ENCODE measurements at regions not wholly inside any gene's neighbourhood (a gene's known extent, or its start where the extent isn't known, plus 50 kb on each side); places are given as distances from the start of the nearest gene placed in this dataset.
"Not testable (repeated sequence)": the region's sequence is repeated elsewhere in the genome, so short reads cannot be mapped to it uniquely, and the experiment has no call there.

DNA sequence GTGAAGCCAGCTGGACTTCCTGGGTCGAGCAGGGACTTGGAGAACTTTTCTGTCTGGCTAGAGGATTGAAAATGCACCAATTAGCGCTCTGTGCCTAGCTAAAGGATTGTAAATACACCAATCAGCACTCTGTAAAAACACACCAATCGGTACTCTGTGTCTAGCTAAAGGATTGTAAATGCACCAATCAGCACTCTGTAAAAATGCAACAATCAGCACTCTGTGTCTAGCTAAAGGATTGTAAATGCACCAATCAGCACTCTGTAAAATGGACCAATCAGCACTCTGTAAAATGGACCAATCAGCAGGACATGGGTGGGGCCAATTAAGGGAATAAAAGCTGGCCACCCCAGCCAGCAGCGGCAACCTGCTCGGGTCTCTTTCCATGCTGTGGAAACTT lies 97.3 kb upstream of the GALNT15 start:
- not testable (repeated sequence) for DNase-seq (ENCODE audit: low read depth)

GRCh38 chr3:16077681-16078080 lies 96.8 kb upstream of the GALNT15 start:
- not testable (repeated sequence) for DNase-seq (ENCODE audit: low read depth)

- DNase-seq (ENCODE audit: low read depth), result no peak
These were observed 95.0 kb upstream of the GALNT15 start for GRCh38 chr3:16079519-16079918.

- no peak for DNase-seq (ENCODE audit: low read depth)
These were observed 92.8 kb upstream of the GALNT15 start for GRCh38 chr3:16081661-16082060.

GRCh38 chr3:16084887-16085286 lies 89.6 kb upstream of the GALNT15 start:
- no peak for DNase-seq (ENCODE audit: low read depth)

- DNase-seq (ENCODE audit: low read depth), result no peak
These were observed 89.1 kb upstream of the GALNT15 start for GRCh38 chr3:16085410-16085809.

GRCh38 chr3:16085884-16086608 lies 88.4 kb upstream of the GALNT15 start:
- no peak for DNase-seq (ENCODE audit: low read depth)

DNA sequence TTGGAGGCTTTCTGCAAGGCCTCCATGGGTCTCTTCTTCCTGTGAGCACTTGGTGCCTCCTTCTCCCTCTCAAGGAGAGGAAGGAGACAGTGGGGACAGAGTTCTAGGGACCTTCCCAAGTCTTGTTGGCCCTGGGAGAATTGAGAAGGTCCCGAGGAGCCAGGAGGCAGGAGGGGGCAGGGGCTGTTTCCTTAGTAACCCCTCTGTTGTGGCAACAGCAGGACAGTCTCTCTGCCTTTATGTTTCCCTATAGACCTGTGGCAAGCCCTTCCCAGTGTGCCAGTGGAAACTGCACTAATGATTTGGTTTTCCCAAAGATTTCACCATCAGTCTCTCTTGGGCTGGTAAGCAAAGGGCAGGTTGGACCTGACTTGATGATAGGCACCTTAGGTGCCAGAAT lies 87.8 kb upstream of the GALNT15 start:
- no peak for DNase-seq (ENCODE audit: low read depth)

GRCh38 chr3:16088496-16088895 lies 86.0 kb upstream of the GALNT15 start:
- DNase-seq (ENCODE audit: low read depth), result no peak

GRCh38 chr3:16089521-16089920 lies 85.0 kb upstream of the GALNT15 start:
- DNase-seq (ENCODE audit: low read depth), result no peak

DNA sequence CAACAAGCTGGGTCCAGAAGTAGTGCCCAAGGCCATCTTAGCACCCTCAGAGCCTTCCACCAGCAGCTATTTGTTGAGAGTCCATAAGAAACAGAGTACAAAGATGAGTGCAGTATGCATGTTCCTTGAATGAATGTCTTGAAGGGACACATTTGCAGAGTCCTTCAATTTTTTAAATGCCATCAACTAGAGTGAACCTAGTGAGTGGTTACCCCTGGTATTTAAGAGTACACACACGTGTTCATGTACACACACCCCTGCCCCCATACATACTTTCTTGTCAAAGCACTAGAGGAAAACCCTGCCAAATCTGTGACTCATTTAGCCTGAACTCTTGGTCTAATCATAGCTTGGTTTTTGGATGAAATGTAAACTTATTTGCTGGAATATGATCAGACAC lies 84.5 kb upstream of the GALNT15 start:
- DNase-seq (ENCODE audit: low read depth), result no peak

- DNase-seq (ENCODE audit: low read depth), result no peak
These were observed 83.8 kb upstream of the GALNT15 start for GRCh38 chr3:16090706-16091105.

DNA sequence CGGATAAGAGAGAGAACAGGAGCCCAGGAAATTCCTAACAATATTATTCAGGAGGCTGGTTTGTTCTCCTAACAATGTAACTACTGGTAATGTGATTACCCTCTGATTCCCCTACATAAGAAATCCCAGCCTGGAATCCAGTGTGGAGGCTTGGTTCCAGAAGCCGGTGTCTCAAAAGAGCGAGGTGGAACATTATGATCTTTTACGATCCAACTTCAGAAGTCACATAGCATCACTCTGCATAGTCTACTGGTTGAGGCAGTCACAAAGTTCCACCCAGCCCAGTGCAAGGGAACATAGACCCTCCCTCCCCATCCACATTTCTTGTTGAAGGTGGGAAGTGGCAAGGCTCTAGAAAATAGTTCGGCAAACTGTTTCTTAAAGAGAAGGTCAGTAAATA lies 81.6 kb upstream of the GALNT15 start:
- DNase-seq (ENCODE audit: low read depth), result no peak

DNA sequence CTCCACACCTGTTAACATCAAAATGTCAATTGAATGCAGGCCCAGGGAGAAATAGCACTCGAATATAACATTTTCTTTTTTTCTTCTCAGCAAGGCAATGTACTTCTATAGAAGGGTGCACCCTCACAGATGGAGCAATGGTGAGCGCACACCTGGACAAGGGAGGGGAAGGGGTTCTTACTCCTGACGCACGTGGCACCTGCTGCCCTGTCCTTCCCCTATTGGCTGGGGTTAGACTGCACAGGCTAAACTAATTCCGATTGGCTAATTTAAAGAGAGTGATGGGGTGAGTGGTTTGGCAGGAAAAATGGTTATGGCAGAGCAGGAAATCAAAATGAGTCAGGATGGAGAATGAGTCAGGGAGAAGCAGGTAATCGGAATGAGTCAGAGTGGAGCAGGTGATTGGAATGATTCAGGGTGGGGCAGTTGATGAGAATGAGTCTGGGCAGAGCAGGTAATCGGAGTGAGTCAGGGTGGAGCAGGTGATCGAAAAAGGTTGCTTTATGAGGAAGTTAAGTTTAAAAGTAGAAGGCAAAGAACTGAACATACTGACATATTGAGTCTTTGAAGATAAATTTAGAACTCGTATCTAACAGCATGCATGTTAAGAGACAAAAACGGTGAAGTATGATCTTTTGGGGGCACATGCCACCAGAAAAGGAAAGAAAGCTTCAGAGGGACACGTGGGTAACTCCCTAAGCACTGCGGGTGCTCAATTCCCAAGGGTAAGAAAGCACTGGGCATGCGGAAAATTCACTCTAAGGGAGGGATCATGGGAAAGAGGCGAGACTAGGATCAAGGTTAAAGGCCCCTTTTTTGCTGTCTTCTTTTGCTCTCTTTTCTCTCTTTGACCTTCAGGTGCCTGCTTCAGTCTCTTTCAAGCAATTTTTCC lies 72.9 kb upstream of the GALNT15 start:
- no peak for DNase-seq (ENCODE audit: low read depth)

DNA sequence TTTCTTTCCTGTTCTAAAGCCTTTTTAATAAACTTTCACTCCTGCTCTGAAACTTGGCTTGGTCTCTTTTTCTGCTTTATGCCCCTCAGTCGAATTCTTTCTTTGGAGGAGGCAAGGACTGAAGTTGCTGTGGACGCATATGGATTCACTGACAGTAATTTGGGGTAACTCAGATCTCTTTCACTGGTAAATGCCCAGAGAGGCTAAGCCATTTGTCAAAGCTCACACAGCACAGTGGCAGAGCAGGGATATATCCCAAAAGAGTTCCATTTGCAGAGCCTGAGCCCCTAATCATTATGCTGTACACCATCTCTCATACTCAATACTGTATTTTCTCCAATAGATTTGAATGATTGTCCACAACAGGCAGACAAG lies 72.3 kb upstream of the GALNT15 start:
- no peak for DNase-seq (ENCODE audit: low read depth)

- no peak for DNase-seq (ENCODE audit: low read depth)
These were observed 71.5 kb upstream of the GALNT15 start for GRCh38 chr3:16102905-16103364.

DNA sequence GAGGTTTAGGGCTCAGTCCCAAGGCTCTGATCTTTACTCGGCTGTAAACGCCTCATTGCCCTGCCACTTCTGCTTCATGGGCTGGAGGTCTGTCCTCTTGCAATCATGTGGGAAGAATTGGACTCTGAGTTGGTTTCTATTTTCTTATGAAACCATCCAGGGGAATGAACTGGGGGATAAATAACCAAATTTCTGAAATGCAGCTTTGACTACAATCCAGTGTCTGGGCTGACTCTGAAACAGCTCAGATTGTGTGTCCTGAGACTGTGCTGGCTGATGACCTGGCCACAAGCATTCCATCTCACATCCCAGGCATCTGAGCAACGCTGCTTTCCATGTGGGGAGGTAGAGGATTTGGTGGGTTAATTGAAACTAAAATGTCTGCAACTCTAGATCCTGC lies 71.0 kb upstream of the GALNT15 start:
- DNase-seq (ENCODE audit: low read depth), result no peak

DNA sequence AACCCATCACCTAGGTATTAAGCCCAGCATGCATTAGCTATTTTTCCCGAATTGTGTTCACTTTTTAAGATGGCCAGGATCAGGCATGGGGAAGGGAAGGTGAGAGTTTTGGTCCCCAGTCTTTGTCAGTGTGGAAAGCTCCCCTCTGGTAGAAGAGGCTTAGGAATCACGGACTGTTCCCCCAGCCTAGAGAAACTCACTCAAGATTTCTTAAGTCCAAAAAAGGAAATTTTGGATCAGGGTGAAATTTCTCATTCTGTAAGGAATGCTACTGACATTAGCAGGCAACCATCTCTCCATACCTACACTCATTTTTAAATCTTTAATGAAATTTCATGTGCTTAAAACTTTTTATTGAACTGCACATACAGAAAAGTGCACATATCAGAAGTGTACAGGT lies 70.3 kb upstream of the GALNT15 start:
- no peak for DNase-seq (ENCODE audit: low read depth)

- DNase-seq (ENCODE audit: low read depth), result no peak
These were observed 68.4 kb upstream of the GALNT15 start for GRCh38 chr3:16106050-16106449.

DNA sequence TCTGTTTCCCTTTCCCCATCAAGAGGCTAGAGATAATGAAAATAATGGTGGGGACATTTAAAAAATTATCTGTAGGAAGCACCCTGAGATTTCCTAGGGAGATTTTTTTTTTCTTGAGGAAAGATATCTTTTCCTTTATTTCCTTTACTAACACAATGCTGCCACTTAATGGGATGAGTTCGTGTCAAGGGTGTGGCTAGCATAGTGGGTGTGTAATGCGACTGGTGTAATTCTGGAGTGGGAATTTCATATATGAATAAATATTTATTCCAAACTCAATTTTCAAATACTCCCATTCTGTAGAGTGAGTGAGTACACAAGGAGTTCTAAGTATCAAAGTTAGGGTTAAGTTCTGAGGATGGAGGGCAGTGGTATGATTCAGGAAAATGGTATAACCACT lies 66.1 kb upstream of the GALNT15 start:
- no peak for DNase-seq (ENCODE audit: low read depth)

DNA sequence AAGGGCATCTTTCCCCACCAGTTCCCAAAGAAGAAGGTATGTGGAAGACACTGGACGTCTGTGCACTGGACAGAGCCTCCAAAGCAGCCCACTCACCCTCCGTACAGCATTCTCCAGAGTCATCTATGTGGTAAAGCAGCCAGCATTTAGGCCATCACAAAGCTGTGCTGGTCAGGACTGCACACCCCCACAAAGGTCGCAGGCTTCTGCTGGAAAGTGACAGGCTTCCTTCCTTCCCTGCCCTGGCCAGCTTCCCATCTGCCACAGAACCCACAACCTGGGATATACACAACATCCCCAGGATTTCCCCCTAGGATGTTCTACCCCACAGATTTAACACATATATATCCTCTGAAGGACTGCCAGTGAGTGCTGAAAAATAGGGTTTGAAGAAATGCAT lies 64.6 kb upstream of the GALNT15 start:
- DNase-seq (ENCODE audit: low read depth), result no peak

GRCh38 chr3:16112910-16113504 lies 61.5 kb upstream of the GALNT15 start:
- DNase-seq (ENCODE audit: low read depth), result no peak

GRCh38 chr3:16113704-16114103 lies 60.8 kb upstream of the GALNT15 start:
- DNase-seq (ENCODE audit: low read depth), result no peak

Measured in activated T-cell treated with anti-CD3 and anti-CD28 coated beads for 1 hour (primary cell).